ENCODE measurements at regions not wholly inside any gene's neighbourhood (a gene's known extent, or its start where the extent isn't known, plus 50 kb on each side); places are given as distances from the start of the nearest gene placed in this dataset.

DNA sequence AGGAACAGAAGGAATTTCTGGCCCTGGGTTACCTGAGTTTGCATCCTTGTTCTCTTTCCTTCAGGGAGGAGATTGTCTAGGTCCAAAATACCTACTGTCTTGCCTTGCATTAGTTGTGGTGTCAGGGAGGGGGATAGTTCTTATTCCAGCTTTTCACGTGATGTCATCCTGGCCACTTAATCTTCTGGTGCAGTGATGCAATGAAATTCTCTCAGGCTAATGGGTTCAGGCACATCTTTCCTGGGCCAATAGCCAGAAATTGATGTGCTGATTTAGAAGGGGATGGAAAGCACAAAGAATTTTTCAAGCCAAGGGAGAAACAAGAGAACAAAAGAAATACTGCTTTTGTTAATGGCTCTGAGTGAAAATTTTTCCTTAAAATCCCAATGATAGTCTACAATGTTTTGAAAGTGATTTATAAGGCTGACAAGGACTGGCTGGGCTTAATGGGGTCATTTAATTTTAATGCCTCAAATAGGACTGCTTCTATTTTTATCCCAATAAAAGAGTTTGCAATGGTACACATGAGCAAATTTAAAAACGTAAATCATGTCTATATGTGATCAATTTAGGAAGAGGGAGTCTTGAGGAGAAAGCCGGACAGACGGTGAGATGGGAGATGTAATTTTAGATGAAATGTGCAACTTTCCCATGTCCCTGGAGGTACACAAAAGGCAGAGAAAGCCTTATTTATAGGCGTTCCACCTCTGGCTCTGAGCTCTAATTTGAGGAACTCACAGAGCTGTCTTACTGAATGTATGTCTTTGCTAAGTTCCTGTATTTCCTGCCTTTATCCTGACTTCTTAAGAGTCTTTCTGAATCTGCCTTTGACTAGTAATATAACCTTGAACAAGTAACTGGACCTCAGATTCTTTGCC, 89.3 kb upstream of the SV2C start:
- intact Hi-C loops (cut with DNase I) = no loop called here
- Histone ChIP-seq H3K27me3 (no peaks in the 10 kb centered on the region), H3K9me3 (no peaks in the 10 kb centered on the region), H3K27ac (no peak overlapping the region), H3K4me3 (no peak overlapping the region), H3K4me1 (no peaks in the 10 kb centered on the region), H3K36me3 (replicated peaks in 1 of 2; ENCODE audit: insufficient read depth in 1 of 2, low read depth in 2 of 2) (no peaks in the 10 kb centered on the region)
- ATAC-seq (no peak), DNase-seq (no peak)
- WGBS, 2 donors = 55 to 66% methylated on average over 5 of the region's 5 CpGs
- TF ChIP-seq POLR2A (IDR thresholded peaks at IDR 0.05) = no peak
- TF ChIP-seq, protein P1, sequence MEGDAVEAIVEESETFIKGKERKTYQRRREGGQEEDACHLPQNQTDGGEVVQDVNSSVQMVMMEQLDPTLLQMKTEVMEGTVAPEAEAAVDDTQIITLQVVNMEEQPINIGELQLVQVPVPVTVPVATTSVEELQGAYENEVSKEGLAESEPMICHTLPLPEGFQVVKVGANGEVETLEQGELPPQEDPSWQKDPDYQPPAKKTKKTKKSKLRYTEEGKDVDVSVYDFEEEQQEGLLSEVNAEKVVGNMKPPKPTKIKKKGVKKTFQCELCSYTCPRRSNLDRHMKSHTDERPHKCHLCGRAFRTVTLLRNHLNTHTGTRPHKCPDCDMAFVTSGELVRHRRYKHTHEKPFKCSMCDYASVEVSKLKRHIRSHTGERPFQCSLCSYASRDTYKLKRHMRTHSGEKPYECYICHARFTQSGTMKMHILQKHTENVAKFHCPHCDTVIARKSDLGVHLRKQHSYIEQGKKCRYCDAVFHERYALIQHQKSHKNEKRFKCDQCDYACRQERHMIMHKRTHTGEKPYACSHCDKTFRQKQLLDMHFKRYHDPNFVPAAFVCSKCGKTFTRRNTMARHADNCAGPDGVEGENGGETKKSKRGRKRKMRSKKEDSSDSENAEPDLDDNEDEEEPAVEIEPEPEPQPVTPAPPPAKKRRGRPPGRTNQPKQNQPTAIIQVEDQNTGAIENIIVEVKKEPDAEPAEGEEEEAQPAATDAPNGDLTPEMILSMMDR (IDR thresholded peaks at IDR 0.05) = no peak

DNA sequence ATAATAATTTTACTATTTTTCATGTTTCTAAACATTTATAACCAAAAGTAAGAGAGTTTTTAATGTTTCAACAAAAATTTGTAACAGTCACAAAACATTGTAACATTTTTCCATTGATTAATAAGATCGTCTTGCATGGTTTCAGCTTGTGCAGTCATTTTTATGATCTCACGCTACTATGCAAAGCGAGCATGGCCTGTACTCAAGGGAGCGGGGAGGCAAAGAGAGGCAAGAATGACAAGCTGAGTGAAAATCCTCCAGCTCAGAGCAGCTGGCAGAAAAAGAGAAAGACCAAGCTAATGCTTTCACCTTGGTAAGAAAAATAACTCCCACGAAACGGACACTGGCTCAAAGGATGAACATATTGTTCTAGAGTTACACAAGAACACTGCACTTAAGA, 90.0 kb upstream of the SV2C start:
- Histone ChIP-seq H3K4me3 (no peak overlapping the region), H3K36me3 (replicated peaks in 1 of 2; ENCODE audit: insufficient read depth in 1 of 2, low read depth in 2 of 2) (no peaks in the 10 kb centered on the region), H3K27me3 (no peaks in the 10 kb centered on the region), H3K4me1 (no peaks in the 10 kb centered on the region), H3K27ac (no peak overlapping the region), H3K9me3 (no peaks in the 10 kb centered on the region)
- TF ChIP-seq POLR2A (IDR thresholded peaks at IDR 0.05) = no peak
- TF ChIP-seq, protein P1 (IDR thresholded peaks at IDR 0.05) = no peak
- intact Hi-C loops (cut with DNase I) = no loop called here
- DNase-seq = no peak
- ATAC-seq = no peak
- 76 to 78% methylated on average over 6 of the region's 6 CpGs for WGBS, 2 donors

DNA sequence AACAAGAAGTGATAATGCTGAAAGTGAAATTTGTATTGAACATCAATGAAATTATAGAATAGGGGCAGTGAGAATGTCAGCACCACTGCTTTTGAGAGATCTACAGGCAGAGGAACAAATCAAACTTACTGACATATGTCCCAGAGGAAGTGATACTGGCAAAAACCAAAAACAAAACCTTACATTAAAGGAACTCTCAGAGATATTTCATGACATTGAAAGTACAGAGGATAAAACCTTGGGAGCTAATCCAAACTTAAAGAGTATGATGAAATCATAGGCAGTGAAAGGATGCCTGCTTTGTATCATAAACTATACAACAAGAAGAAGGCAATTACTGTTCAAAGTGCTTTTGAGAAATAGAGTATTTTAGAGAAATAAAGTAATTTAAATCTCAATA, 90.4 kb upstream of the SV2C start:
- H3K4me1 ChIP-seq = no peaks in the 10 kb centered on the region
- no peaks in the 10 kb centered on the region for H3K36me3 ChIP-seq (replicated peaks in 1 of 2; ENCODE audit: insufficient read depth in 1 of 2, low read depth in 2 of 2)
- H3K9me3 ChIP-seq = no peaks in the 10 kb centered on the region
- TF ChIP-seq, protein P1 (IDR thresholded peaks at IDR 0.05) = no peak
- TF ChIP-seq POLR2A (IDR thresholded peaks at IDR 0.05) = no peak
- DNase-seq (no peak), ATAC-seq (no peak)
- H3K27ac ChIP-seq = no peak overlapping the region
- no peak overlapping the region for H3K4me3 ChIP-seq
- intact Hi-C loops (cut with DNase I) = no loop called here
- H3K27me3 ChIP-seq = no peaks in the 10 kb centered on the region

DNA sequence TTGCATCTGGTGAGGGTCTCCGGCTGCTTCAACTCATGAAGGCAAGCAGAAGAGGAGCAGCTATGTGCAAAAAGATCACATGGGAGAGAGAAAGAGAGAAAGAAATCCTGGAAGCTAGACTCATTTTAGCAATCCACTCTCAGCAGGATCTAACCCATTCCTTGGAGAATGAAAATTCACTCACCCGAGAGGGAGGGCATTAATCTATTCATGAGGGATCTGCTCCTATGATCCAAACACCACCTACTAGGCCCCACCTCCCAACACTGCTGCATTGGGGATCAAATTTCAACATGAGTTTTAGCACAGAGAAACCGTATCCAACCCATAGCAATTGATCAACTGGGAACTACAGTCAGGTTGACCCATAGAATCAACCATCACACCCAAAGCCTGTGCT, 98.1 kb upstream of the SV2C start:
- intact Hi-C loops (cut with DNase I) = no loop called here
- Histone ChIP-seq H3K36me3 (replicated peaks in 1 of 2; ENCODE audit: insufficient read depth in 1 of 2, low read depth in 2 of 2) (no peaks in the 10 kb centered on the region), H3K27ac (no peak overlapping the region), H3K4me1 (no peaks in the 10 kb centered on the region), H3K27me3 (no peaks in the 10 kb centered on the region), H3K4me3 (no peak overlapping the region), H3K9me3 (no peaks in the 10 kb centered on the region)
- TF ChIP-seq, protein P1 (IDR thresholded peaks at IDR 0.05) = no peak
- TF ChIP-seq POLR2A (IDR thresholded peaks at IDR 0.05) = no peak
- DNase-seq = no peak
- ATAC-seq = no peak
- WGBS, 2 donors = 69 to 72% methylated on average over 3 of the region's 3 CpGs

DNA sequence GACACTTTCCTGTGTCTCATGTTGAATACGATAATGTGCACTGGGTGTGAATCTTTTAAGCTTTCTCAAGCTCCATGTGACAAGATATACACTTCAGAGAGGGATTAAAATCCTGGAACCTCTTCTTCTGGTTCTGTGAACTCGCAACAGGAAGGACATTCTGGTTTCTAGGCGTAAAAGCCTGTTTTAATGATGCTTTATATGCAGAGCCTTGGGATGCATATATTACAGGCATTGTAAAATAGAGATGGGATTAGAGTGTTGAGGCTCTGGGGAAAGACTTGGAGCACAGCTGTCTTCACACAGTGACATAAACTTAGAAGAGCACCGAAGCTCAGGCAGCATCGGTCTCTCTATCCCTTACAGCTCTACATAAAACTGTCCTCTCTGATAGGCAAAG, 107.7 kb upstream of the SV2C start:
- DNase-seq = no peak
- 72 to 82% methylated on average over 5 of the region's 5 CpGs for WGBS, 2 donors
- TF ChIP-seq POLR2A (IDR thresholded peaks at IDR 0.05) = no peak
- TF ChIP-seq, protein P1 (IDR thresholded peaks at IDR 0.05) = no peak
- no peaks in the 10 kb centered on the region for H3K4me1 ChIP-seq
- intact Hi-C loops (cut with DNase I) = no loop called here
- no peaks in the 10 kb centered on the region for H3K27me3 ChIP-seq
- no peaks in the 10 kb centered on the region for H3K9me3 ChIP-seq
- no peak overlapping the region for H3K27ac ChIP-seq
- ATAC-seq = no peak
- H3K4me3 ChIP-seq = no peak overlapping the region
- H3K36me3 ChIP-seq (replicated peaks in 1 of 2; ENCODE audit: insufficient read depth in 1 of 2, low read depth in 2 of 2) = no peaks in the 10 kb centered on the region

Measured in body of pancreas (tissue), 4 donors.